PC-9 (cell line): ENCODE measurements at regions not wholly inside any gene's neighbourhood (a gene's known extent, or its start where the extent isn't known, plus 50 kb on each side); places are given as distances from the start of the nearest gene placed in this dataset.

ENCODE experiments used
- CTCF ChIP-seq: fragments of 200-600 bp; sonication (generic); conservative IDR thresholded peaks from 2 replicates; pipeline ENCODE4 v1.6.1; 2017; ENCODE audit warnings: mixed run types, antibody characterized with exemption, mild to moderate bottlenecking, moderate library complexity
- EZH2 ChIP-seq: fragments of 200-600 bp; sonication (generic); IDR thresholded peaks from 2 replicates; pipeline ENCODE4 v1.8.0; 2017; ENCODE audit warnings: antibody characterized with exemption, low read depth

- no peak for TF ChIP-seq EZH2
- TF ChIP-seq CTCF = no peak
These were observed 260.6 kb downstream of the BCL11B start for GRCh38 chr14:99011385-99011784.
